Neuronal stem cell (in vitro differentiated cells): ENCODE measurements at regions not wholly inside any gene's neighbourhood (a gene's known extent, or its start where the extent isn't known, plus 50 kb on each side); places are given as distances from the start of the nearest gene placed in this dataset.

Experiments used
- DNase-seq: peaks from one replicate; pipeline ENCODE4 v3.0.0-alpha.2; 2013; ENCODE audit warnings: low spot score
- H2AFZ ChIP-seq: one replicate; pipeline ENCODE4 v1.6.1; 2013; ENCODE audit warnings: mild to moderate bottlenecking, low read length, inconsistent platforms
- H2AK5ac ChIP-seq: 2 replicates; pipeline ENCODE4 v1.6.1; 2013; ENCODE audit warnings: low read depth, mild to moderate bottlenecking, inconsistent platforms, low read length, moderate library complexity, mixed read lengths
- H2BK120ac ChIP-seq: 2 replicates; pipeline ENCODE4 v1.6.1; 2013; ENCODE audit warnings: low read depth, mild to moderate bottlenecking, inconsistent platforms, low read length, moderate library complexity, mixed read lengths
- H2BK12ac ChIP-seq: one replicate; pipeline ENCODE4 v1.6.1; 2013; ENCODE audit warnings: low read length, inconsistent platforms
- H2BK15ac ChIP-seq: 2 replicates; pipeline ENCODE4 v1.6.1; 2013; ENCODE audit warnings: mild to moderate bottlenecking, low read length, inconsistent platforms, mixed read lengths
- H2BK5ac ChIP-seq: one replicate; pipeline ENCODE4 v1.6.1; 2013; ENCODE audit warnings: inconsistent platforms, mild to moderate bottlenecking, low read length, moderate library complexity
- H3K14ac ChIP-seq: one replicate; pipeline ENCODE4 v1.6.1; 2013; ENCODE audit warnings: low read length, inconsistent platforms
- H3K18ac ChIP-seq: 2 replicates; pipeline ENCODE4 v1.6.1; 2013; ENCODE audit warnings: low read length, inconsistent platforms
- H3K23ac ChIP-seq: 2 replicates; pipeline ENCODE4 v1.6.1; 2013; ENCODE audit warnings: low read depth, mild to moderate bottlenecking, mixed read lengths, low read length, inconsistent platforms; ENCODE audit not compliant: poor library complexity
- H3K27ac ChIP-seq: replicated peaks from 3 replicates; pipeline ENCODE4 v1.5.1; 2013; ENCODE audit warnings: low read length, inconsistent platforms
- H3K27me3 ChIP-seq, 3 experiments: 2 replicates each; pipeline ENCODE4 v1.6.1; 2013; ENCODE audit warnings: low read length in 3 of 3, mild to moderate bottlenecking in 2 of 3, inconsistent platforms in 1 of 3, low read depth in 1 of 3, mixed read lengths in 1 of 3, moderate library complexity in 1 of 3; ENCODE audit not compliant: control insufficient read depth in 3 of 3, insufficient read depth in 3 of 3
- H3K36me3 ChIP-seq, 2 donors: replicated peaks in 1 of 2; 2 replicates each; pipeline ENCODE4 v1.6.1; 2013; ENCODE audit warnings: low read length in 2 of 2; ENCODE audit not compliant: control insufficient read depth in 2 of 2, insufficient read depth in 2 of 2
- H3K4ac ChIP-seq: 2 replicates; pipeline ENCODE4 v1.6.1; 2013; ENCODE audit warnings: inconsistent platforms, mild to moderate bottlenecking, low read length, moderate library complexity
- H3K4me1 ChIP-seq, 2 donors: 1 replicate in 1 of 2; 2 replicates in 1 of 2; pipeline ENCODE4 v1.6.1; 2013; ENCODE audit warnings: low read length in 2 of 2, low read depth in 1 of 2; ENCODE audit not compliant: control insufficient read depth in 2 of 2, insufficient read depth in 1 of 2
- H3K4me2 ChIP-seq: one replicate; pipeline ENCODE4 v1.6.1; 2013; ENCODE audit warnings: mild to moderate bottlenecking, low read length, inconsistent platforms; ENCODE audit not compliant: insufficient read depth, poor library complexity, severe bottlenecking
- H3K4me3 ChIP-seq, 2 donors: 2 replicates each; pipeline ENCODE4 v1.5.1; 2013; ENCODE audit warnings: low read length in 2 of 2, mild to moderate bottlenecking in 2 of 2, inconsistent platforms in 1 of 2, moderate library complexity in 1 of 2
- H3K79me1 ChIP-seq: one replicate; pipeline ENCODE4 v1.6.1; 2013; ENCODE audit warnings: low read depth, mild to moderate bottlenecking, inconsistent platforms, low read length, moderate library complexity
- H3K9ac ChIP-seq: one replicate; pipeline ENCODE4 v1.6.1; 2013; ENCODE audit warnings: mild to moderate bottlenecking, low read depth, low read length, inconsistent platforms; ENCODE audit not compliant: poor library complexity
- H3K9me3 ChIP-seq, 2 donors: replicated peaks in 1 of 2; 2 replicates each; pipeline versions ENCODE3 to v1.6.1; 2013; ENCODE audit warnings: low read length in 2 of 2, mild to moderate bottlenecking in 2 of 2, inconsistent platforms in 1 of 2, low read depth in 1 of 2, mixed read lengths in 1 of 2, moderate library complexity in 1 of 2; ENCODE audit not compliant: control insufficient read depth in 2 of 2, insufficient read depth in 1 of 2
- H4K8ac ChIP-seq: one replicate; pipeline ENCODE4 v1.6.1; 2013; ENCODE audit warnings: low read depth, mild to moderate bottlenecking, inconsistent platforms, low read length, moderate library complexity
- H4K91ac ChIP-seq: one replicate; pipeline ENCODE4 v1.6.1; 2013; ENCODE audit warnings: low read length, low read depth, mild to moderate bottlenecking, inconsistent platforms; ENCODE audit not compliant: poor library complexity
- WGBS, 2 donors: extraction: QIAGEN DNeasy Blood & Tissue Kit; methylation state at CpG; one replicate each; pipeline ENCODE4 v1.1.7; 2013; ENCODE audit warnings: missing lambda C conversion rate in 2 of 2, mixed read lengths in 1 of 2; ENCODE audit not compliant: insufficient read length in 2 of 2, insufficient replicate concordance in 1 of 2; ENCODE audit errors: extremely low coverage in 2 of 2; 5-methylcytosine and 5-hydroxymethylcytosine counted together

DNA sequence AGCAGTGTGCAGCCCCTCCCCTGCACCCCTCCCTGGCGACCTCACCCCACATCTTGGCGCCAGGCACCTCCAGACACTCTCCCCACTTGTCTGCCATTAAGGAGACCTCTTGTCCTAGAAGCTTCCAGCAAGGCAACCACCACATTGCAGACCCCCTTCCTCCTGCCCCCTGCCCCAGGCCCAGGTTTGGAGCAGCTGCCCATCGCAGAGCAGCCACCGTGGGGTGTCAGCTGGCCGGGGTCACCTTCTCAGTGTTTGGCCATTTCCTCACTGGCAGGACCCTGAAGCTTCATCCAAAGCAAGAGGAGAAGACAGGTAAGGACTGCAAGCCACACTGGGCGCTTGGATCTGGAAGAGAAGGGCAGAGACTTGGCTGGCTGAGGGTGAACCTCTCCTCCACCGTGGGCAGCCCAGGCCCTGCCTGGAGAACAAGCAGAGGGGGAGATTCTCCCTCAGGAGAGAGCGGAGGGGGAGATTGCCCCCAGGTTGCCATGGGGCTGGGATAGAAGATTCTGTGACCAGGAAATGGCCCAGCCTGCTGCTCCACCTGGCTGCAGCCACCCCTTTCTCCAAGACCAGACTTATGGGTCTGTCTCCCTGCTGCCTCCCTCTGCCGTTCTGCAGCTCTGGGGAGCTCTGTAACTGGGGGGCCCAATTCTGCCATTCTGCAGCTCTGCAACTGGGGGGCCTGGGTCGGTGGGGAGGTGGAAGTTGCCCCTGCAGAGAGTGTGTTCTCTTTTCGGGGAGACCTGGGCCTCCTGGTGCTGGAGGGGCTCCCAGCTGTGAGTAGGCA is 72.9 kb upstream of the C14orf180 start:
- H2AK5ac ChIP-seq, result peak overlapping the region; percentile 10
- peaks cover 0 to 7% (median 0%) of the 10 kb centered on the region in 3 experiments for H3K27me3 ChIP-seq
- peak overlapping the region; percentile 17 for H3K14ac ChIP-seq
- no CpG with 5 or more reads among the region's 11 CpGs for WGBS, 2 donors
- no peak overlapping the region for H3K23ac ChIP-seq
- H2BK12ac ChIP-seq, result no peak overlapping the region
- no peak overlapping the region for H2AFZ ChIP-seq
- DNase-seq, result no peak
- no peaks in the 10 kb centered on the region for H3K4me1 ChIP-seq
- no peak overlapping the region for H3K4me2 ChIP-seq
- H3K36me3 ChIP-seq, result no peaks in the 10 kb centered on the region
- no peak overlapping the region for H3K27ac ChIP-seq
- no peak overlapping the region for H4K8ac ChIP-seq
- H2BK120ac ChIP-seq, result no peak overlapping the region
- no peak overlapping the region for H2BK5ac ChIP-seq
- no peak overlapping the region for H3K4me3 ChIP-seq
- no peaks in the 10 kb centered on the region for H3K79me1 ChIP-seq
- H3K18ac ChIP-seq, result peak overlapping the region; percentile 13
- no peak overlapping the region for H2BK15ac ChIP-seq
- peak overlapping the region; percentile 39 for H3K9ac ChIP-seq
- no peak overlapping the region for H4K91ac ChIP-seq
- H3K4ac ChIP-seq, result no peak overlapping the region
- H3K9me3 ChIP-seq, result peaks cover 0 to 3% of the 10 kb centered on the region in 2 donors

DNA sequence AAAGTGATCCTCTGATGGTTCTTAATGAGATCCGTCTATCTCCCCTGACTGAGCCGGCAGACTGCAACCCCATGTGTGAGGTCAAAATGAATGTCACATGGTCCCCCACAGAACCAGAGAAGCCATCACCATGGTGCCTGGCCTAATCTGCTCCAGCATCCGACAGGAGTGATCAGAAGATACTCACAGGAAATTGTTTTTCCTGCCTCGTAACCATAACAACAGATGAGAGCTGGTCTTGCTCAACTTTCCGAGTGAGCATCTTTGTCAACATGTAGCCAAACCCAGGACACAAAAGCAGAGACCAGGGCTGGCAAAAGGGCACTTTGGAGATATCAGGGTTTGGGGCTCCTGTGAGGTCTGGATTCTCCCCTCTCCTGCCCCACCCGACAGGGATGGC is 72.1 kb upstream of the C14orf180 start:
- no peak overlapping the region for H2BK15ac ChIP-seq
- no CpG with 5 or more reads among the region's 6 CpGs for WGBS, 2 donors
- H3K14ac ChIP-seq, result no peak overlapping the region
- H2AK5ac ChIP-seq, result no peak overlapping the region
- H3K18ac ChIP-seq, result no peak overlapping the region
- no peak overlapping the region for H2AFZ ChIP-seq
- H2BK12ac ChIP-seq, result no peak overlapping the region
- no peak overlapping the region for H3K27ac ChIP-seq
- no peaks in the 10 kb centered on the region for H3K4me1 ChIP-seq
- H3K36me3 ChIP-seq, result no peaks in the 10 kb centered on the region
- H3K27me3 ChIP-seq, result peaks cover 0 to 12% (median 0%) of the 10 kb centered on the region in 3 experiments
- peaks cover 0 to 3% of the 10 kb centered on the region in 2 donors for H3K9me3 ChIP-seq
- no peak overlapping the region for H4K8ac ChIP-seq
- no peaks in the 10 kb centered on the region for H3K79me1 ChIP-seq
- H3K4ac ChIP-seq, result no peak overlapping the region
- no peak overlapping the region for H3K4me2 ChIP-seq
- no peak for DNase-seq
- no peak overlapping the region for H2BK120ac ChIP-seq
- no peak overlapping the region for H2BK5ac ChIP-seq
- H3K9ac ChIP-seq, result no peak overlapping the region
- H4K91ac ChIP-seq, result no peak overlapping the region
- no peak overlapping the region for H3K23ac ChIP-seq
- H3K4me3 ChIP-seq, result no peak overlapping the region

DNA sequence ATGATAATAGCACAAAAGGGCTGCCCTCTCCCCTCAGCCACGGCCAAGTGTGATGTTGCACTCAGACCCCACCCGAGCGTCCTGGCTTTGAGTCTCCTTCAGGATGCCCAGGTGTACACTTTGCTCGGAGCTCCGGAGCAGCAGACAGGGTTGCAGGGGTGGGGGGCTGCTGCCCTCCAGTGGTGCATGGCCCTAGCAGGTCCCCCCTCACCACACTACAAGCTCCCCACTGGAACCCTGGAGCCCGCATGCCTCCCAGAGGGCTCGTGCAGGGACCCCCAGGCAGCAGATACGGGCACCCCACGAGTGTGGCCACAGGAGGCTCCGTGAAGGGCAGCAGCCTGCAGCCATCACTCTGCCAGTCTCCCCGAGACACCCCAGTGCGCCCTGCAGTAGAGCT is 69.9 kb upstream of the C14orf180 start:
- Histone ChIP-seq H2BK120ac (no peak overlapping the region), H4K91ac (no peak overlapping the region), H3K9me3 (peaks cover 0 to 3% of the 10 kb centered on the region in 2 donors), H3K27me3 (peaks cover 0 to 7% (median 0%) of the 10 kb centered on the region in 3 experiments), H2BK5ac (peak overlapping the region; percentile 53), H2BK12ac (peak overlapping the region; percentile 41), H3K18ac (no peak overlapping the region), H2AK5ac (peak overlapping the region; percentile 46), H3K36me3 (no peaks in the 10 kb centered on the region), H3K79me1 (no peaks in the 10 kb centered on the region), H2AFZ (no peak overlapping the region), H3K4ac (no peak overlapping the region), H3K14ac (peak overlapping the region; percentile 71), H4K8ac (no peak overlapping the region), H3K23ac (peak overlapping the region; percentile 55), H3K4me2 (no peak overlapping the region), H3K4me1 (no peaks in the 10 kb centered on the region), H3K27ac (no peak overlapping the region), H2BK15ac (no peak overlapping the region), H3K9ac (no peak overlapping the region), H3K4me3 (no peak overlapping the region)
- DNase-seq, result no peak
- no CpG with 5 or more reads among the region's 12 CpGs for WGBS, 2 donors

DNA sequence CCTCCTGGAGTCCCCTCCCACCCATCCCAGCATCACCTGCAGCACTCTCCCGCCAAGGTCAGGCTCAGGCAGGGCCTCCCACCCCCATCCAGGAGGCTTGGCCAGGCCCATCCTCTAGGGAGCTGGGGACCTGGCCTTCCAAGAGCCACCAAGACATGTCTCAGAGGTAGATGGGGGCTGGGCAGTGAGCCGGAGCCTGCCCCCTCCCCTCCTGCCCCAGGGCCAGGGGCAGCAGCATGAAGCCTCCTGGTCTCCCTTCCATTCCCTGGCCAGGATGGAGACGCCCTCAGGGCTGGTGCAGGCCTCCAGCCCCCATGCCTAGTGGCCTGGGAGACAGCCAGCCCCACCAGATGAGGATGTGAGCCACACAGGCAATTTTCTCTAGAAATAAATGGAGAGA is 69.3 kb upstream of the C14orf180 start:
- Histone ChIP-seq H4K8ac (no peak overlapping the region), H3K4me2 (no peak overlapping the region), H3K27me3 (peaks cover 0 to 5% (median 0%) of the 10 kb centered on the region in 3 experiments), H2BK15ac (no peak overlapping the region), H3K9me3 (peaks cover 0 to 4% of the 10 kb centered on the region in 2 donors), H3K27ac (no peak overlapping the region), H3K36me3 (no peaks in the 10 kb centered on the region), H4K91ac (no peak overlapping the region), H3K79me1 (no peaks in the 10 kb centered on the region), H3K4me3 (no peak overlapping the region), H2AK5ac (peak overlapping the region; percentile 46), H2BK5ac (peak overlapping the region; percentile 53), H2AFZ (no peak overlapping the region), H2BK12ac (no peak overlapping the region), H3K18ac (peak overlapping the region; percentile 4), H3K14ac (no peak overlapping the region), H2BK120ac (no peak overlapping the region), H3K4me1 (no peaks in the 10 kb centered on the region), H3K23ac (no peak overlapping the region), H3K9ac (no peak overlapping the region), H3K4ac (no peak overlapping the region)
- DNase-seq, result no peak
- no CpG with 5 or more reads among the region's 3 CpGs for WGBS, 2 donors
